Astrocyte (in vitro differentiated cells and primary cell): ENCODE measurements at regions not wholly inside any gene's neighbourhood (a gene's known extent, or its start where the extent isn't known, plus 50 kb on each side); places are given as distances from the start of the nearest gene placed in this dataset.

Experiments used
- DNase-seq: peaks from one replicate; pipeline ENCODE4 v3.0.0-alpha.2; 2010; ENCODE audit warnings: low read depth
- FAIRE-seq: peaks from 2 replicates; lab custom pipeline; 2011; peaks lifted over from hg19 to GRCh38; lab: Jason Lieb, UNC
- H2AFZ ChIP-seq: 2 replicates; pipeline ENCODE4 v1.6.0; 2012; ENCODE audit warnings: low read depth, low read length, inconsistent platforms
- H3K27ac ChIP-seq: 2 replicates; pipeline ENCODE4 v1.5.1; 2011; ENCODE audit warnings: low read depth, low read length, inconsistent platforms
- H3K27me3 ChIP-seq: 2 replicates; pipeline ENCODE4 v1.6.0; 2011; ENCODE audit warnings: low read length, inconsistent platforms; ENCODE audit not compliant: insufficient read depth
- H3K36me3 ChIP-seq: 2 replicates; pipeline ENCODE4 v1.5.1; 2011; ENCODE audit warnings: low read length, inconsistent platforms; ENCODE audit not compliant: insufficient read depth
- H3K4me1 ChIP-seq: 2 replicates; pipeline ENCODE4 v1.5.1; 2011; ENCODE audit warnings: low read length, inconsistent platforms; ENCODE audit not compliant: insufficient read depth
- H3K4me2 ChIP-seq: 2 replicates; pipeline ENCODE4 v1.6.0; 2012; ENCODE audit warnings: low read length, inconsistent platforms
- H3K4me3 ChIP-seq: 2 replicates; pipeline ENCODE4 v1.5.1; 2011; ENCODE audit warnings: low read depth, mild to moderate bottlenecking, low read length, inconsistent platforms; ENCODE audit not compliant: insufficient read depth
- H3K79me2 ChIP-seq: 2 replicates; pipeline ENCODE4 v1.6.0; 2012; ENCODE audit warnings: mild to moderate bottlenecking, low read length, inconsistent platforms; ENCODE audit not compliant: insufficient read depth
- H3K9ac ChIP-seq: 2 replicates; pipeline ENCODE4 v1.6.0; 2012; ENCODE audit warnings: mild to moderate bottlenecking, low read length, inconsistent platforms
- H3K9me3 ChIP-seq: 2 replicates; pipeline ENCODE4 v1.5.1; 2012; ENCODE audit warnings: low read depth, mild to moderate bottlenecking, low read length, inconsistent platforms; ENCODE audit not compliant: insufficient read depth
- H4K20me1 ChIP-seq: 2 replicates; pipeline ENCODE4 v1.6.0; 2012; ENCODE audit warnings: low read length, inconsistent platforms; ENCODE audit not compliant: insufficient read depth
- H3K27ac Mint-ChIP-seq: one replicate; pipeline ENCODE4 v1.8.0; 2021; ENCODE audit warnings: mild to moderate bottlenecking, mixed read lengths; ENCODE audit not compliant: unreplicated experiment
- H3K27me3 Mint-ChIP-seq: one replicate; pipeline ENCODE4 v1.8.0; 2021; ENCODE audit warnings: low read depth, mixed read lengths; ENCODE audit not compliant: unreplicated experiment
- H3K36me3 Mint-ChIP-seq: one replicate; pipeline ENCODE4 v1.8.0; 2021; ENCODE audit warnings: low read depth, mixed read lengths; ENCODE audit not compliant: unreplicated experiment
- H3K4me1 Mint-ChIP-seq: one replicate; pipeline ENCODE4 v1.8.0; 2021; ENCODE audit warnings: low read depth, mixed read lengths; ENCODE audit not compliant: unreplicated experiment
- H3K4me3 Mint-ChIP-seq: one replicate; pipeline ENCODE4 v1.8.0; 2021; ENCODE audit warnings: mild to moderate bottlenecking, moderate library complexity, mixed read lengths; ENCODE audit not compliant: unreplicated experiment
- H3K9me3 Mint-ChIP-seq: one replicate; pipeline ENCODE4 v1.8.0; 2021; ENCODE audit warnings: mild to moderate bottlenecking, mixed read lengths; ENCODE audit not compliant: unreplicated experiment
- EZH2 ChIP-seq: IDR thresholded peaks from 2 replicates; pipeline ENCODE4 v1.6.1; 2012; ENCODE audit warnings: mild to moderate bottlenecking, low read length, inconsistent platforms; ENCODE audit not compliant: insufficient read depth
- TF ChIP-seq, protein P1 (sequence below): IDR thresholded peaks from 2 replicates; pipeline ENCODE4 v1.5.1; 2011; ENCODE audit warnings: low read depth, mild to moderate bottlenecking, inconsistent platforms, low read length, moderate library complexity; ENCODE audit not compliant: insufficient read depth

- Histone ChIP-seq H3K4me3 (no peak overlapping the region), H3K79me2 (no peaks in the 10 kb centered on the region), H3K9ac (no peak overlapping the region), H3K9me3 (no peaks in the 10 kb centered on the region), H3K4me2 (no peak overlapping the region), H3K27ac (no peak overlapping the region), H2AFZ (no peak overlapping the region), H3K36me3 (no peaks in the 10 kb centered on the region), H4K20me1 (no peaks in the 10 kb centered on the region), H3K4me1 (no peaks in the 10 kb centered on the region), H3K27me3 (no peaks in the 10 kb centered on the region)
- H3K9me3 Mint-ChIP-seq: no peaks in the 10 kb centered on the region
- DNase-seq (no peak), FAIRE-seq (no peak)
- no peak for TF ChIP-seq EZH2
- TF ChIP-seq, protein P1, sequence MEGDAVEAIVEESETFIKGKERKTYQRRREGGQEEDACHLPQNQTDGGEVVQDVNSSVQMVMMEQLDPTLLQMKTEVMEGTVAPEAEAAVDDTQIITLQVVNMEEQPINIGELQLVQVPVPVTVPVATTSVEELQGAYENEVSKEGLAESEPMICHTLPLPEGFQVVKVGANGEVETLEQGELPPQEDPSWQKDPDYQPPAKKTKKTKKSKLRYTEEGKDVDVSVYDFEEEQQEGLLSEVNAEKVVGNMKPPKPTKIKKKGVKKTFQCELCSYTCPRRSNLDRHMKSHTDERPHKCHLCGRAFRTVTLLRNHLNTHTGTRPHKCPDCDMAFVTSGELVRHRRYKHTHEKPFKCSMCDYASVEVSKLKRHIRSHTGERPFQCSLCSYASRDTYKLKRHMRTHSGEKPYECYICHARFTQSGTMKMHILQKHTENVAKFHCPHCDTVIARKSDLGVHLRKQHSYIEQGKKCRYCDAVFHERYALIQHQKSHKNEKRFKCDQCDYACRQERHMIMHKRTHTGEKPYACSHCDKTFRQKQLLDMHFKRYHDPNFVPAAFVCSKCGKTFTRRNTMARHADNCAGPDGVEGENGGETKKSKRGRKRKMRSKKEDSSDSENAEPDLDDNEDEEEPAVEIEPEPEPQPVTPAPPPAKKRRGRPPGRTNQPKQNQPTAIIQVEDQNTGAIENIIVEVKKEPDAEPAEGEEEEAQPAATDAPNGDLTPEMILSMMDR: no peak
- H3K27ac Mint-ChIP-seq: no peak overlapping the region
- no peak overlapping the region for H3K4me3 Mint-ChIP-seq
- H3K27me3 Mint-ChIP-seq: no peaks in the 10 kb centered on the region
- no peaks in the 10 kb centered on the region for H3K36me3 Mint-ChIP-seq
- H3K4me1 Mint-ChIP-seq: no peaks in the 10 kb centered on the region
Observed at GRCh38 chr12:92242907-92243306, 97.3 kb upstream of the BTG1 start.

DNA sequence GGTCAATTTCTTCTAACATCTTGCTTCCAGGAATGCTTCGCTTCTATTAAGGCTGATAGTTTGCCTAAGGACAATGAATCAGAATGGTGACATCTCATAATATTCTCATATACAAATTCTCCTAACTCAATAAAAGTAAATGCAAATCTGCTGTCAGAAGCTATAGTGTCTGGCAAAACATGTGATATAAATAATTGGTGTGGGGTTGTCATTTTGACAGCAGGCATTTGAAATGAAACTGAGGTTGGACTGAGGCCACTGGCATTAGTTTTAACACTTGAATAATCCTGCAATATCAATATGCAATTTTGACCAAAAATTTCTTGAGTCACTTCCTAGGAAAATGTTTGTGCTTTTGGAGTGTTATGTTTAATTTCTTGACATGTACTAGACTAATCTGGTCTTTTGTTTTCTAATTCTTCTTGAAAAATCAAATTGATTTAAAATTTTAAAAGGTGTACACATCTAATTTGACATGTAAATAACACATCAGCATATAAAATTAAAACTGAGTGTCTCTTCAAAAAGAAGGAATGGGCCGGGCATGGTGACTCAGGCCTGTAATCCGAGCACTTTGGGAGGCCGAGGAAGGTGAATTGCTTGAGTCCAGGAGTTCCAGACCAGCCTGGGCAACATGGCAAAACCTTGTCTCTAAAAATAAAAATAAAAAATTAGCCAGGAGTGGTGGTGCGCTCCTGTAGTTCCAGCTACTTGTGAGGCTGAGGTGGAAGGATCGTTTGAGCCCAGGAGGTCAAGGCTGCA is 92.3 kb upstream of the BTG1 start:
- no peaks in the 10 kb centered on the region for H4K20me1 ChIP-seq
- no peaks in the 10 kb centered on the region for H3K79me2 ChIP-seq
- Mint-ChIP-seq H3K27ac (no peak overlapping the region), H3K4me1 (no peaks in the 10 kb centered on the region), H3K4me3 (no peak overlapping the region), H3K36me3 (no peaks in the 10 kb centered on the region), H3K27me3 (no peaks in the 10 kb centered on the region), H3K9me3 (no peaks in the 10 kb centered on the region)
- no peak overlapping the region for H3K27ac ChIP-seq
- H3K4me1 ChIP-seq: no peaks in the 10 kb centered on the region
- H3K9me3 ChIP-seq: no peaks in the 10 kb centered on the region
- no peak for FAIRE-seq
- no peak overlapping the region for H3K4me2 ChIP-seq
- H3K4me3 ChIP-seq: no peak overlapping the region
- H3K36me3 ChIP-seq: no peaks in the 10 kb centered on the region
- no peak for DNase-seq
- no peaks in the 10 kb centered on the region for H3K27me3 ChIP-seq
- H2AFZ ChIP-seq: no peak overlapping the region
- TF ChIP-seq, protein P1: no peak
- no peak for TF ChIP-seq EZH2
- H3K9ac ChIP-seq: no peak overlapping the region

DNA sequence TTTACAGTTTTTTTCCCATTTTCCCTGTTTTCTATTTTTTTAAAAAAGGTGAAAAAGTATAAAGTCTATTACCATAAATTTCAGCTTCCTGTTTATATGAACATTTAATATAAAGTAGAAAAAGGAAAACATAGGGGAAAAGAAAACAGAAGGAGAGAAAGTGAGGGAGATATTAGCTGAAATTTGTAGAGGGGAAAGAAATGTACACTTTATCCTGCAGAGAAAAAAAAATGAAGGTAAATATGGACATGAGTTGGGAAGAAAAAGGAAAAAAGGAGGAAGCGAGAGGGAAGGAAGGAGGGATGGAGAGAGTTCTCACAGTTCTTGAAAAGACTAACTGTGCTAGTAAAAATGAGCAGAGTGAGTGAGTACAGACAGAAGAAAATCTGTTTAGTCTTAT is 91.6 kb upstream of the BTG1 start:
- no peak for DNase-seq
- Histone ChIP-seq H3K27ac (no peak overlapping the region), H4K20me1 (no peaks in the 10 kb centered on the region), H3K27me3 (no peaks in the 10 kb centered on the region), H3K79me2 (no peaks in the 10 kb centered on the region), H2AFZ (no peak overlapping the region), H3K9me3 (no peaks in the 10 kb centered on the region), H3K9ac (no peak overlapping the region), H3K4me2 (no peak overlapping the region), H3K36me3 (no peaks in the 10 kb centered on the region), H3K4me3 (no peak overlapping the region), H3K4me1 (no peaks in the 10 kb centered on the region)
- Mint-ChIP-seq H3K4me3 (no peak overlapping the region), H3K36me3 (no peaks in the 10 kb centered on the region), H3K27ac (no peak overlapping the region), H3K4me1 (no peaks in the 10 kb centered on the region), H3K27me3 (no peaks in the 10 kb centered on the region), H3K9me3 (no peaks in the 10 kb centered on the region)
- TF ChIP-seq EZH2: no peak
- TF ChIP-seq, protein P1: no peak
- no peak for FAIRE-seq
